Esophagus squamous epithelium (tissue), 4 donors: ENCODE measurements at regions not wholly inside any gene's neighbourhood (a gene's known extent, or its start where the extent isn't known, plus 50 kb on each side); places are given as distances from the start of the nearest gene placed in this dataset.

Source experiments
- CTCF ChIP-seq, 6 experiments: fragments of 450-650 bp in 4 of 6; fragments of 200-600 bp in 2 of 6; sonication (generic) in 2 of 6; IDR thresholded peaks; one replicate each; pipeline ENCODE4 v1.5.1; 2016 to 2019; ENCODE audit warnings: antibody characterized with exemption in 6 of 6, mild to moderate bottlenecking in 4 of 6, moderate library complexity in 4 of 6
- POLR2A ChIP-seq, 4 donors: fragments of 450-650 bp; IDR thresholded peaks; one replicate each; pipeline ENCODE4 v1.6.1; 2017; ENCODE audit warnings: antibody characterized with exemption in 4 of 4, mild to moderate bottlenecking in 4 of 4, moderate library complexity in 3 of 4

GRCh38 chr5:107230367-107230766 lies 440.4 kb downstream of the EFNA5 start:
- TF ChIP-seq CTCF (IDR thresholded peaks at IDR 0.05) = no peak
- no peak for TF ChIP-seq POLR2A (IDR thresholded peaks at IDR 0.05)
